Neural cell (in vitro differentiated cells): ENCODE measurements at regions not wholly inside any gene's neighbourhood (a gene's known extent, or its start where the extent isn't known, plus 50 kb on each side); places are given as distances from the start of the nearest gene placed in this dataset.

Source experiments
- CTCF ChIP-seq: fragments of 450-650 bp; IDR thresholded peaks from 2 replicates; pipeline ENCODE4 v1.5.1; 2014; ENCODE audit warnings: antibody characterized with exemption, mild to moderate bottlenecking, moderate library complexity; ENCODE audit not compliant: poor library complexity, severe bottlenecking
- EP300 ChIP-seq: fragments of 450-650 bp; conservative IDR thresholded peaks from 2 replicates; pipeline ENCODE4 v1.6.1; 2014; ENCODE audit warnings: antibody characterized with exemption, mild to moderate bottlenecking, moderate library complexity; ENCODE audit not compliant: poor library complexity, severe bottlenecking
- EZH2 ChIP-seq: fragments of 200-600, 300-800 bp; shearing (Covaris generic), sonication (generic); IDR thresholded peaks from 2 replicates; pipeline ENCODE4 v1.6.1; 2014; ENCODE audit warnings: antibody characterized with exemption, low read length, borderline replicate concordance, mild to moderate bottlenecking; ENCODE audit not compliant: insufficient read depth, poor library complexity, severe bottlenecking
- MXI1 ChIP-seq: fragments of 450-650 bp; conservative IDR thresholded peaks from 2 replicates; pipeline ENCODE4 v1.6.1; 2014; ENCODE audit warnings: antibody characterized with exemption, mild to moderate bottlenecking; ENCODE audit not compliant: poor library complexity, severe bottlenecking
- POLR2AphosphoS5 ChIP-seq: IDR thresholded peaks from 2 replicates; pipeline ENCODE4 v1.6.1; 2012

- TF ChIP-seq EP300 (no peak), CTCF (no peak), POLR2AphosphoS5 (no peak), EZH2 (no peak), MXI1 (no peak)
These were observed 298.5 kb upstream of the MSX2 start for GRCh38 chr5:174425964-174426290.
